NCI-H748 (cell line): ENCODE measurements at regions not wholly inside any gene's neighbourhood (a gene's known extent, or its start where the extent isn't known, plus 50 kb on each side); places are given as distances from the start of the nearest gene placed in this dataset.

ENCODE experiments used
- DNase-seq: peaks from one replicate; lab custom pipeline; 2025; ENCODE audit not compliant: unreplicated experiment; lab: John Stamatoyannopoulos, UW

DNA sequence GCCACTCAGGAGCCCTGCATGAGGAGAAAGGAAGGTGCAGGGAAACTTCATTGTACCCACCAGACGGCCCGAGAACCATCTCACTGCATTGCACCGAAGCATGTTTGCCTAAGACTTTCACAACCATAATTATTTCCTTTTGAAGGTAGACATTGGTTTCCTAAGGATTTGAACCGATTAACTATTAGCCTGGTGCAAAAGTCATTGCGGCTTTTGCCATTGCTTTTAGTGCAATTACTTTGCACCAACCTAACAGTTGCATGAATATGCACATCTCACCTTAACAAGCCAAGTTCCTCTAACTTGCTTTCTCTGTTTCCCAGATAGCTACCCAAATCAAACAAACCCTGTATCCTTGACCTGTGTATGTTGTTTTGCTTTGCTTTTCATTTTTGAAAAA is 516.3 kb upstream of the ID2 start:
- DNase-seq: no peak

DNA sequence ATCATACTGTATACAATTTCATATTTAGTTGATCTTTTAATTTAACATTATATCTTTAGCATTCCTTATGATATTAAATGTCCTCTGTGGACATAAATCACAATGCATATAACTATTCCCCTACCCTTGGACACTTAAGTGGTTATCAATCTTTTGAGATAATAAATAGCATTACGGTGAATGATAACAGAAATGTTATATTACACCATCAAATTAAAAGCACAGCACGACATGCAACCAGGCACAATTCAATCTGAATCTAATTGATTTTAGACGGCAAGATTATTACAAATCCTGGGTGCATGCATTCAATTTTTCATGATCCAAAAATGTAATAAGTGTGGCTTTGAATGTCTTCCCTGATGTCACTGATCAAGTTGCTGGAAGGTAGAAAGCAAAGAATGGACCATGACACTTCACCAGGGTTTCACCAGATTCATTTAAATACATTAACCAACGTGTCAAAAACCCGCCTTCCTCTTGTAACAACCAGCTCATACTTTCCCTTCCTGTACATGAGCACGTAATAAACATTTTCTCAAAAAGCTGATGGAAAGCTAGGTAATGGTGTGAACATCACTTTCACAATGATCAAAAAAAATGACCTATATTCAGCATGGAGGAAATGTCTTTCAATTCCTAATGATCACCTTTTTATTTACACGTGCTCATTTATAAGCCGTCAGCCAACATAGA is 513.7 kb upstream of the ID2 start:
- no peak for DNase-seq

- no peak for DNase-seq
These were observed 512.9 kb upstream of the ID2 start for GRCh38 chr2:8168876-8169424.

DNA sequence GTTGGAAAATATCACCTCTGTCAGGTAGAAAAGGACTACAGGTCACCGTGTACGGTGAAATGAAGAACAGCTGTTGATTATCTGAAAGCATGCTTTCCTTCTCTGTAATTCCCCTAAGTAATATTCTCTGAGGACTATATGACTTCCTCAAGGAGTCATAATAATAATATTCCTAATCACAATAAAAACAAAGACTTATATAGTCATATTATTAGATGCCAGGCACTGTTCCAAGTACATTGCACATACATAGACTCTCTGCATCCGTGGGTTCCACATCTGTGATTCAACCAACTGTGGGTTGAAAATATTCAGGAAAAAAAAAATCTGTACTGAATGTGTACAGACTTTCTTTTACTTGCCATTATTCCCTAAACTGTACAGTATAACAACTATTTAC is 512.4 kb upstream of the ID2 start:
- no peak for DNase-seq

- DNase-seq: no peak
These were observed 511.1 kb upstream of the ID2 start for GRCh38 chr2:8170552-8171327.

- DNase-seq: no peak
These were observed 510.2 kb upstream of the ID2 start for GRCh38 chr2:8171608-8172007.

GRCh38 chr2:8172661-8173060 is 509.2 kb upstream of the ID2 start:
- DNase-seq: no peak

GRCh38 chr2:8174641-8175257 is 507.1 kb upstream of the ID2 start:
- no peak for DNase-seq

DNA sequence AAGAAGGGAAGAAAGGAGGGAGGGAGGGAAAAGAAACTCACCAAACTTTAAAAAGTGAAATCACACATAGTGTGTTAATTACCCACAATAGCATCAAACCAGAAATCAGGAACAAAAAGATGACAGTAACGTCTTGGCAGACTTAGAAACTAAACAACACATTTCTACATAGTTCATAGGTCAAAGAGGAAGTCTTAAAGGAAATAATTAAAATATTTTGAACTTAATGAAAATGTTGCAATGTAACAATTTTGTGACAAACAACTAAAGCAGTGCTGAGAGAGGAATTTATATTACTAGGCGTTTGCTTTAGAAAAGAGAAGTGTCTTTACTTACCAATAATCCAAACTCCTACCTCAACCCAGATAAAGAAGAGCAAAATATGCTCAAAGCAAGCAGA is 505.0 kb upstream of the ID2 start:
- DNase-seq: no peak

- DNase-seq: no peak
These were observed 504.3 kb upstream of the ID2 start for GRCh38 chr2:8177566-8177965.

DNA sequence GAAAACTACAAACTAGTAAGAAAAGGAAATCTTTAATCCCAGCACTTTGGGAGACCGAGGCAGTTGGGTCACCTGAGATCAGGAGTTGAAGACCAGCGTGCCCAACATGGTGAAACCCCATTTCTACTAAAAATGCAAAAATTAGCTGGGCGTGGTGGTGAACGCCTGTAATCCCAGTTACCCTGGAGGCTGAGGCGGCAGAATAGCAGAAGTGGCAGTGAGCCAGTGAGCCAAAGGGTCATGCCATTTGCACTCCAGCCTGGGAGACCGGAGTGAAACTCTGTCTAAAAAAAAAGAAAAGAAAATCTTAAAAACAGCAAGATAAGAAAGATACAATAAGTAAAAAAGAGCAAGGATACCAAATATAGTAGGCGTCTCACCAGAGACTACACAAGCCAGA is 502.9 kb upstream of the ID2 start:
- DNase-seq: no peak

GRCh38 chr2:8189316-8189715 is 492.5 kb upstream of the ID2 start:
- peak; percentile 25 for DNase-seq

GRCh38 chr2:8190279-8190678 is 491.6 kb upstream of the ID2 start:
- DNase-seq: no peak

GRCh38 chr2:8191427-8191826 is 490.4 kb upstream of the ID2 start:
- DNase-seq: no peak

GRCh38 chr2:8193146-8193545 is 488.7 kb upstream of the ID2 start:
- DNase-seq: no peak

DNA sequence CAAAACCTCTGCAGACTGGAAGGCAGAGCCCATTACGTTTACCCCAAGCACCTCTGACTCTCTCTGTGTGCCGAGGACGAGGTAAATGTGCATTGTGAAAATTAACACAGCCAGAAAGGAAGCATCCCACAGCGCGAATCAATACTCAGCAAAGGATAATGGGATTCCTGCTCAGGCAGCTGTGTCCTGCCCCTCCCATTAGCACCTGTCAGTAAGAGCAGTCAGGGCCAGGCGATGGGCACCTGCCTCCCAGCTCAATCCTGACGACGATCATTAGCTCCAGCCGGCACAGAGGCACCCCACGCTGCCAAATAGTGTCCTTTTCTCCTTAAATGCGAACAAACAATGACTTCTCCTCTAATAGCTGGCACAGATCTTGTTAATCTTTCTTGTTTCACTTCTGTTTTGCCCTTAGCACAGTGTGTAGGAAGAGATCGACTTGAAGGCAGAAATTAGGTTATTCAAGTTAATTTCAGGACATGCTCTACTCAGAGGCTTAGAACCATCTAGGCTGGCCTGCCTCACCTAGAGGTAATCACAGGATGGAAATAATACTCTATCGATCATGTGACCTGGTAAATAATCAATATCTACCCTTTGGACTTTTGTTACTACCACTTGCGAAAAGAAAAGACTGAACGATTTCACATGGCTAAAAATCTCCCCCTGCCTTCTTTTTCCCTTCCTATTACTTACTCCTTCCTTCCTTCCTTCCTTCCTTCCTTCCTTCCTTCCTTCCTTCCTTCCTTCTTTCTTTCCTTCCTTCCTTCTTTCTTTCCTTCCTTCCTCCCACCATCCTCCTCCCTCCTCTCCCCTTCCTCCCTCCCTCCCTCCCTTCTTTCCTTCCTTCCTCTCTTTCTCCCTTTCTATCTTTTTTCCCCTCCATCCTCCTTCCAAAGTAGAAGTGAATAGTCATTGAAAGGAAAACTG is 487.9 kb upstream of the ID2 start:
- DNase-seq: peak; percentile 99

GRCh38 chr2:8195784-8196183 is 486.1 kb upstream of the ID2 start:
- DNase-seq: peak; percentile 36

GRCh38 chr2:8196316-8196715 is 485.5 kb upstream of the ID2 start:
- DNase-seq: no peak

DNA sequence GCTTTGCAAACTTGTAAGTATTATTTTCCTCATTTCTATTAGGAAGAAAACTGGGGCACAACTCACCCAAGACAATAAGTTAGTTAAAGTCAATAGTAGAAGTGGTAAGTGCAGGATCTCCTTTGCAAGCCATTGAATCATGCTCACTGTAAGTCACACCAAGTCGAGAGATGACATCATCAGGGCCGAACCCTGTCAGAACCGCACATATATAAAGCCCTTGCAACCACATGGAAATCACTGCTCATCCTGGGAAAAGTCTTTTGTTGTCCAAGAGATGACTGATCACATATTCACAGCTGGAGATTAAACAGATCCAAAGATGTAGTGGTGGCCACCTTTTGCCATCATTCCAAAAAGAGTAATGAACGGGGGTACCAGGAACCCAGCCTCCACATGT is 484.8 kb upstream of the ID2 start:
- DNase-seq: peak; percentile 18

DNA sequence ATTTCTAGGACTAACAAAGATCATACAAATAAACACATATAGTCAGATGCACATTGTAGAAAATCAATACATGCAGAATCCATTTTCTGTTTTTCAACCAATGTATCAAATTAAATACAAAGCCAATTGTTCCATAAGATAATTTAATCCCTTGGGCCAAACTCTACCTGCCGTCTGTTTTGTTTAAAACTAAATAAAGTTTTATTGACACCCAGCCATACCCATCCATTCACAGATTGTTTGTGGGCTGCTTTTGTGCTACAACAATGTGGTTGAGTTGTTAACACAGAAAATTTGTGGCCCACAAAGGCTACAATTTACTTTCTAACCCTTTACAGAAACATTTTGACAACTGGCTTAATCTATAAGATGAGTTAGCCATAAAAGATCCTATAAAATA is 484.0 kb upstream of the ID2 start:
- no peak for DNase-seq
